ENCODE measurements at regions not wholly inside any gene's neighbourhood (a gene's known extent, or its start where the extent isn't known, plus 50 kb on each side); places are given as distances from the start of the nearest gene placed in this dataset.
"Not testable (repeated sequence)": the region's sequence is repeated elsewhere in the genome, so short reads cannot be mapped to it uniquely, and the experiment has no call there.

GRCh38 chr5:103883143-103883542, 320.6 kb upstream of the NUDT12 start:
- DNase-seq (ENCODE audit: extremely low spot score), result no peak
- TF ChIP-seq TARDBP (IDR thresholded peaks at IDR 0.05) (no peak), ELF4 (IDR thresholded peaks at IDR 0.05) (no peak), NFRKB (IDR thresholded peaks at IDR 0.05) (no peak), LEF1 (IDR thresholded peaks at IDR 0.05; ENCODE audit: borderline replicate concordance) (no peak), FOXK2 (IDR thresholded peaks at IDR 0.05) (no peak), BHLHE40 (IDR thresholded peaks at IDR 0.05; ENCODE audit: borderline replicate concordance) (no peak), FOXA1 (IDR thresholded peaks at IDR 0.05) (no peak), CTBP1 (IDR thresholded peaks at IDR 0.05; ENCODE audit: borderline replicate concordance) (no peak), SUZ12 (IDR thresholded peaks at IDR 0.05) (no peak), SP1 (IDR thresholded peaks at IDR 0.05) (no peak), ARNT (IDR thresholded peaks at IDR 0.05) (no peak), PKNOX1 (IDR thresholded peaks at IDR 0.05) (no peak), HDGF (IDR thresholded peaks at IDR 0.05; ENCODE audit: borderline replicate concordance) (no peak), FOXM1 (IDR thresholded peaks at IDR 0.05; ENCODE audit: borderline replicate concordance) (no peak), L3MBTL2 (conservative IDR thresholded peaks at IDR 0.05) (no peak), ZNF384 (IDR thresholded peaks at IDR 0.05) (no peak)
- POLR2A ChIA-PET, result no interaction called here
- CTCF ChIA-PET, result no interaction called here

GRCh38 chr5:103881560-103881959, 319.0 kb upstream of the NUDT12 start:
- CTCF ChIA-PET, result interaction anchor here (1.0 kb wide), 1 partner anchor 13 kb away, joined by 3 read pairs; no protein-coding TSS in a partner anchor
- TF ChIP-seq SUZ12 (IDR thresholded peaks at IDR 0.05) (no peak), L3MBTL2 (conservative IDR thresholded peaks at IDR 0.05) (no peak), ZNF384 (IDR thresholded peaks at IDR 0.05) (no peak), TARDBP (IDR thresholded peaks at IDR 0.05) (no peak), PKNOX1 (IDR thresholded peaks at IDR 0.05) (no peak), ARNT (IDR thresholded peaks at IDR 0.05) (no peak)
- POLR2A ChIA-PET, result no interaction called here
- DNase-seq (ENCODE audit: extremely low spot score), result no peak

GRCh38 chr5:103867857-103868598, 305.4 kb upstream of the NUDT12 start:
- POLR2A ChIA-PET, result no interaction called here
- no peak for DNase-seq (ENCODE audit: extremely low spot score)
- CTCF ChIA-PET, result interaction anchor here (0.8 to 1.0 kb wide), 2 partner anchors 13 to 310 kb away, joined by 3 read pairs; no protein-coding TSS in a partner anchor
- TF ChIP-seq TARDBP (IDR thresholded peaks at IDR 0.05) (no peak), FOXK2 (IDR thresholded peaks at IDR 0.05) (no peak), FOXM1 (IDR thresholded peaks at IDR 0.05; ENCODE audit: borderline replicate concordance) (no peak), HDGF (IDR thresholded peaks at IDR 0.05; ENCODE audit: borderline replicate concordance) (no peak), CTBP1 (IDR thresholded peaks at IDR 0.05; ENCODE audit: borderline replicate concordance) (no peak), PKNOX1 (IDR thresholded peaks at IDR 0.05) (no peak), BHLHE40 (IDR thresholded peaks at IDR 0.05; ENCODE audit: borderline replicate concordance) (no peak), SP1 (IDR thresholded peaks at IDR 0.05) (no peak), ELF4 (IDR thresholded peaks at IDR 0.05) (no peak), FOXA1 (IDR thresholded peaks at IDR 0.05) (no peak), SUZ12 (IDR thresholded peaks at IDR 0.05) (no peak), L3MBTL2 (conservative IDR thresholded peaks at IDR 0.05) (no peak), ZNF384 (IDR thresholded peaks at IDR 0.05) (no peak), ARNT (IDR thresholded peaks at IDR 0.05) (no peak)

- no peak for TF ChIP-seq BHLHE40 (IDR thresholded peaks at IDR 0.05; ENCODE audit: borderline replicate concordance)
- TF ChIP-seq HDGF (IDR thresholded peaks at IDR 0.05; ENCODE audit: borderline replicate concordance), result no peak
- no peak for TF ChIP-seq ELF4 (IDR thresholded peaks at IDR 0.05)
- TF ChIP-seq ARNT (IDR thresholded peaks at IDR 0.05), result no peak
- TF ChIP-seq ZNF384 (IDR thresholded peaks at IDR 0.05), result no peak
- no peak for TF ChIP-seq NFRKB (IDR thresholded peaks at IDR 0.05)
- CTCF ChIA-PET, result no interaction called here
- POLR2A ChIA-PET, result no interaction called here
- no peak for DNase-seq (ENCODE audit: extremely low spot score)
Measured at GRCh38 chr5:103866169-103866568, 303.6 kb upstream of the NUDT12 start.

- TF ChIP-seq CTBP1 (IDR thresholded peaks at IDR 0.05; ENCODE audit: borderline replicate concordance) (no peak), TARDBP (IDR thresholded peaks at IDR 0.05) (no peak), L3MBTL2 (conservative IDR thresholded peaks at IDR 0.05) (no peak), FOXA1 (IDR thresholded peaks at IDR 0.05) (no peak), ARNT (IDR thresholded peaks at IDR 0.05) (no peak), BHLHE40 (IDR thresholded peaks at IDR 0.05; ENCODE audit: borderline replicate concordance) (no peak), SUZ12 (IDR thresholded peaks at IDR 0.05) (no peak), FOXK2 (IDR thresholded peaks at IDR 0.05) (no peak)
- ChIA-PET CTCF (interaction anchor here (0.7 kb wide), 1 partner anchor 1961 kb away, joined by 3 read pairs; no protein-coding TSS in a partner anchor), POLR2A (no interaction called here)
- no peak for DNase-seq (ENCODE audit: extremely low spot score)
Measured at GRCh38 chr5:103862398-103862797, 299.8 kb upstream of the NUDT12 start.

- ChIA-PET CTCF (interaction anchor here (0.6 to 0.7 kb wide), 2 partner anchors 52 to 141 kb away, joined by 3 to 5 read pairs; no protein-coding TSS in a partner anchor), POLR2A (no interaction called here)
- no peak for DNase-seq (ENCODE audit: extremely low spot score)
- TF ChIP-seq CTBP1 (IDR thresholded peaks at IDR 0.05; ENCODE audit: borderline replicate concordance) (no peak), SP1 (IDR thresholded peaks at IDR 0.05) (no peak), NFRKB (IDR thresholded peaks at IDR 0.05) (no peak), PKNOX1 (IDR thresholded peaks at IDR 0.05) (no peak), ARNT (IDR thresholded peaks at IDR 0.05) (no peak), SUZ12 (IDR thresholded peaks at IDR 0.05) (no peak), ELF4 (IDR thresholded peaks at IDR 0.05) (no peak), LEF1 (IDR thresholded peaks at IDR 0.05; ENCODE audit: borderline replicate concordance) (no peak)
Measured at GRCh38 chr5:103860327-103860726, 297.7 kb upstream of the NUDT12 start.

- DNase-seq (ENCODE audit: extremely low spot score); CTCF ChIA-PET; POLR2A ChIA-PET: not testable (repeated sequence)
Measured at GRCh38 chr5:103858367-103858766, 295.8 kb upstream of the NUDT12 start.

All from HEK293T (cell line).